Peyer's patch (tissue), 4 donors: ENCODE measurements at regions not wholly inside any gene's neighbourhood (a gene's known extent, or its start where the extent isn't known, plus 50 kb on each side); places are given as distances from the start of the nearest gene placed in this dataset.

Source experiments
- CTCF ChIP-seq, 6 experiments: fragments of 450-650 bp in 4 of 6; fragments of 200-600 bp in 2 of 6; sonication (generic) in 1 of 6; IDR thresholded peaks; one replicate each; pipeline ENCODE4 v1.5.1; 2017 to 2019; ENCODE audit warnings: antibody characterized with exemption in 6 of 6, mild to moderate bottlenecking in 3 of 6, moderate library complexity in 1 of 6
- POLR2A ChIP-seq, 2 donors: fragments of 450-650 bp; IDR thresholded peaks; one replicate each; pipeline ENCODE4 v1.5.1; 2017; ENCODE audit warnings: antibody characterized with exemption in 2 of 2, mild to moderate bottlenecking in 2 of 2, moderate library complexity in 2 of 2

GRCh38 chr9:78972303-78972999 lies 599.3 kb upstream of the TLE4 start:
- TF ChIP-seq CTCF (IDR thresholded peaks at IDR 0.05) (no peak), POLR2A (IDR thresholded peaks at IDR 0.05) (no peak)
